GM12878 (cell line): ENCODE measurements at regions not wholly inside any gene's neighbourhood (a gene's known extent, or its start where the extent isn't known, plus 50 kb on each side); places are given as distances from the start of the nearest gene placed in this dataset.

Experiments used
- CBX5 ChIP-seq: sonication (generic); IDR thresholded peaks from 2 replicates; pipeline ENCODE4 v1.6.1; 2016; ENCODE audit warnings: low read depth, moderate library complexity, mild to moderate bottlenecking, inconsistent platforms
- CEBPZ ChIP-seq: fragments of 150-350 bp; IDR thresholded peaks from 2 replicates; pipeline ENCODE4 v1.6.1; 2016; ENCODE audit warnings: low read depth, low read length
- CHD1 ChIP-seq: IDR thresholded peaks from 2 replicates; pipeline ENCODE4 v1.6.1; 2012; ENCODE audit warnings: low read depth, low read length, improper control_type of control experiment
- CTCF ChIP-seq, 3 experiments: IDR thresholded peaks in 2 of 3; conservative IDR thresholded peaks in 1 of 3; 2 replicates each; pipeline ENCODE4 v1.5.1; 2011; ENCODE audit warnings: low read depth in 3 of 3, low read length in 3 of 3, mild to moderate bottlenecking in 3 of 3, control low read depth in 2 of 3, moderate library complexity in 2 of 3, inconsistent platforms in 1 of 3, mixed read lengths in 1 of 3; ENCODE audit not compliant: control insufficient read depth in 2 of 3, insufficient read depth in 1 of 3; ENCODE audit errors: extremely low read depth in 1 of 3
- EP300 ChIP-seq, 2 experiments: fragments of 150-350 bp in 1 of 2; IDR thresholded peaks; 2 replicates each; pipeline ENCODE4 v1.6.1; 2011 to 2012; ENCODE audit warnings: low read depth in 2 of 2, low read length in 2 of 2, borderline replicate concordance in 1 of 2, improper control_type of control experiment in 1 of 2, inconsistent platforms in 1 of 2; ENCODE audit not compliant: control insufficient read depth in 1 of 2
- MYC ChIP-seq: IDR thresholded peaks from 2 replicates; pipeline ENCODE4 v1.6.1; 2011; ENCODE audit warnings: mild to moderate bottlenecking, low read length, moderate library complexity, inconsistent platforms; ENCODE audit not compliant: insufficient read depth, insufficient replicate concordance, insufficient read length, severe bottlenecking
- PAX8 ChIP-seq: fragments of 450-650 bp; IDR thresholded peaks from 2 replicates; pipeline ENCODE4 v1.6.1; 2017; ENCODE audit warnings: mild to moderate bottlenecking, moderate library complexity
- POLR2AphosphoS5 ChIP-seq: IDR thresholded peaks from 2 replicates; pipeline ENCODE4 v1.6.1; 2011; ENCODE audit warnings: mild to moderate bottlenecking, low read length, inconsistent platforms
- SMC3 ChIP-seq: IDR thresholded peaks from 2 replicates; pipeline ENCODE4 v1.6.1; 2011; ENCODE audit warnings: low read length, improper control_type of control experiment, borderline replicate concordance
- YY1 ChIP-seq: IDR thresholded peaks from 2 replicates; pipeline ENCODE4 v1.6.1; 2011; ENCODE audit warnings: low read depth, mild to moderate bottlenecking, low read length

GRCh38 chr9:106678273-106678672 lies 184.7 kb upstream of the ZNF462 start:
- TF ChIP-seq SMC3 (no peak), POLR2AphosphoS5 (no peak), MYC (no peak), CEBPZ (no peak), CTCF (IDR thresholded peaks at IDR 0.05 in 2 of 3, conservative IDR thresholded peaks at IDR 0.05 in 1 of 3; ENCODE audit: control insufficient read depth in 2 of 3, extremely low read depth in 1 of 3, insufficient read depth in 1 of 3, low read depth in 3 of 3, low read length in 3 of 3) (no peak), EP300 (IDR thresholded peaks at IDR 0.05; ENCODE audit: borderline replicate concordance in 1 of 2, control insufficient read depth in 1 of 2, low read depth in 2 of 2, low read length in 2 of 2) (no peak), CHD1 (no peak), YY1 (no peak), PAX8 (no peak), CBX5 (no peak)
